Stimulated activated CD4-positive, alpha-beta T cell treated with anti-CD3 and anti-CD28 coated beads, Interleukin-4, amount 100 ng/mL, for 4 hours (primary cell): ENCODE measurements at regions not wholly inside any gene's neighbourhood (a gene's known extent, or its start where the extent isn't known, plus 50 kb on each side); places are given as distances from the start of the nearest gene placed in this dataset.
"Not testable (repeated sequence)": the region's sequence is repeated elsewhere in the genome, so short reads cannot be mapped to it uniquely, and the experiment has no call there.

Experiments
- DNase-seq, 2 experiments: peaks; one replicate each; pipeline ENCODE4 v3.0.0-alpha.2; 2020

- no peak for DNase-seq
These were observed 612.5 kb downstream of the EFNA5 start for GRCh38 chr5:107058235-107058634.

- DNase-seq: no peak
These were observed 614.5 kb downstream of the EFNA5 start for GRCh38 chr5:107056278-107056677.

- no peak for DNase-seq
These were observed 623.7 kb downstream of the EFNA5 start for GRCh38 chr5:107047048-107047447.

- DNase-seq: no peak
These were observed 627.1 kb downstream of the EFNA5 start for GRCh38 chr5:107043665-107044064.

GRCh38 chr5:107040907-107041306 is 629.8 kb downstream of the EFNA5 start:
- no peak for DNase-seq

GRCh38 chr5:107032629-107033028 is 638.1 kb downstream of the EFNA5 start:
- DNase-seq: no peak

GRCh38 chr5:107028938-107029337 is 641.8 kb downstream of the EFNA5 start:
- no peak for DNase-seq

- DNase-seq: no peak
These were observed 644.8 kb downstream of the EFNA5 start for GRCh38 chr5:107025712-107026497.

GRCh38 chr5:107023732-107024131 is 647.0 kb downstream of the EFNA5 start:
- DNase-seq: no peak

GRCh38 chr5:107021575-107021974 is 649.2 kb downstream of the EFNA5 start:
- DNase-seq: no peak

GRCh38 chr5:107020626-107021025 is 650.1 kb downstream of the EFNA5 start:
- DNase-seq: no peak

- DNase-seq: no peak
These were observed 653.1 kb downstream of the EFNA5 start for GRCh38 chr5:107017616-107018015.

- DNase-seq: no peak
These were observed 658.4 kb downstream of the EFNA5 start for GRCh38 chr5:107012371-107012770.

GRCh38 chr5:107011605-107012004 is 659.1 kb downstream of the EFNA5 start:
- no peak for DNase-seq

GRCh38 chr5:107010060-107010459 is 660.7 kb downstream of the EFNA5 start:
- no peak for DNase-seq

GRCh38 chr5:107005653-107006052 is 665.1 kb downstream of the EFNA5 start:
- DNase-seq: no peak

- no peak for DNase-seq
These were observed 665.6 kb downstream of the EFNA5 start for GRCh38 chr5:107005161-107005560.

- no peak for DNase-seq
These were observed 668.6 kb downstream of the EFNA5 start for GRCh38 chr5:107002115-107002514.

- DNase-seq: not testable (repeated sequence)
These were observed 671.2 kb downstream of the EFNA5 start for GRCh38 chr5:106999506-106999905.

- DNase-seq: no peak
These were observed 684.7 kb downstream of the EFNA5 start for GRCh38 chr5:106986006-106986405.

- DNase-seq: no peak
These were observed 685.6 kb downstream of the EFNA5 start for GRCh38 chr5:106985174-106985573.

- not testable (repeated sequence) for DNase-seq
These were observed 691.6 kb downstream of the EFNA5 start for GRCh38 chr5:106979178-106979577.

GRCh38 chr5:106978582-106979165 is 692.1 kb downstream of the EFNA5 start:
- DNase-seq: not testable (repeated sequence)

- no peak for DNase-seq
These were observed 694.4 kb downstream of the EFNA5 start for GRCh38 chr5:106976363-106976762.

GRCh38 chr5:106974272-106974671 is 696.5 kb downstream of the EFNA5 start:
- no peak for DNase-seq
